NT2/D1 (cell line): ENCODE measurements at regions not wholly inside any gene's neighbourhood (a gene's known extent, or its start where the extent isn't known, plus 50 kb on each side); places are given as distances from the start of the nearest gene placed in this dataset.

Experiments
- DNase-seq: peaks from one replicate; pipeline ENCODE4 v3.0.0-alpha.2; 2011; ENCODE audit warnings: low read depth, low spot score
- H3K27me3 ChIP-seq: 2 replicates; pipeline ENCODE4 v1.6.0; 2011; ENCODE audit warnings: mild to moderate bottlenecking; ENCODE audit not compliant: insufficient read length, insufficient read depth
- H3K36me3 ChIP-seq: 2 replicates; pipeline ENCODE4 v1.6.1; 2011; ENCODE audit warnings: mild to moderate bottlenecking, low read length, mixed read lengths; ENCODE audit not compliant: insufficient read depth, insufficient read length
- H3K4me1 ChIP-seq: 2 replicates; pipeline ENCODE4 v1.5.1; 2011; ENCODE audit not compliant: insufficient read depth, insufficient read length
- H3K4me3 ChIP-seq: 2 replicates; pipeline ENCODE4 v1.5.1; 2011; ENCODE audit warnings: low read depth; ENCODE audit not compliant: insufficient read length
- H3K9ac ChIP-seq: 2 replicates; pipeline ENCODE4 v1.6.0; 2011; ENCODE audit warnings: low read depth; ENCODE audit not compliant: insufficient read length
- H3K9me3 ChIP-seq: 2 replicates; pipeline ENCODE4 v1.5.1; 2011; ENCODE audit warnings: mild to moderate bottlenecking, low read length; ENCODE audit not compliant: insufficient read depth
- SUZ12 ChIP-seq: IDR thresholded peaks from 2 replicates; pipeline ENCODE4 v1.6.1; 2011; ENCODE audit not compliant: insufficient read length, insufficient read depth; ENCODE audit errors: extremely low read depth
- YY1 ChIP-seq: IDR thresholded peaks from 2 replicates; pipeline ENCODE4 v1.6.1; 2011; ENCODE audit not compliant: insufficient read length, insufficient read depth
- ZNF274 ChIP-seq: IDR thresholded peaks from 2 replicates; pipeline ENCODE4 v1.6.1; 2011; ENCODE audit warnings: mild to moderate bottlenecking, low read depth, low read length

- no peak for TF ChIP-seq SUZ12
- H3K4me3 ChIP-seq: no peak overlapping the region
- no peak for DNase-seq
- no peaks in the 10 kb centered on the region for H3K9me3 ChIP-seq
- peaks cover 24% of the 10 kb centered on the region for H3K27me3 ChIP-seq
- H3K9ac ChIP-seq: no peak overlapping the region
- H3K4me1 ChIP-seq: no peaks in the 10 kb centered on the region
- no peaks in the 10 kb centered on the region for H3K36me3 ChIP-seq
Observed at GRCh38 chr18:22560797-22561196, 143.1 kb upstream of the CTAGE1 start.

- TF ChIP-seq SUZ12 (no peak), ZNF274 (no peak), YY1 (no peak)
- H3K36me3 ChIP-seq: no peaks in the 10 kb centered on the region
- no peak overlapping the region for H3K4me3 ChIP-seq
- H3K27me3 ChIP-seq: peaks cover 24% of the 10 kb centered on the region
- H3K9me3 ChIP-seq: no peaks in the 10 kb centered on the region
- peak; percentile 48 for DNase-seq
- no peak overlapping the region for H3K9ac ChIP-seq
- H3K4me1 ChIP-seq: no peaks in the 10 kb centered on the region
Observed at GRCh38 chr18:22563164-22563583, 145.5 kb upstream of the CTAGE1 start.

DNA sequence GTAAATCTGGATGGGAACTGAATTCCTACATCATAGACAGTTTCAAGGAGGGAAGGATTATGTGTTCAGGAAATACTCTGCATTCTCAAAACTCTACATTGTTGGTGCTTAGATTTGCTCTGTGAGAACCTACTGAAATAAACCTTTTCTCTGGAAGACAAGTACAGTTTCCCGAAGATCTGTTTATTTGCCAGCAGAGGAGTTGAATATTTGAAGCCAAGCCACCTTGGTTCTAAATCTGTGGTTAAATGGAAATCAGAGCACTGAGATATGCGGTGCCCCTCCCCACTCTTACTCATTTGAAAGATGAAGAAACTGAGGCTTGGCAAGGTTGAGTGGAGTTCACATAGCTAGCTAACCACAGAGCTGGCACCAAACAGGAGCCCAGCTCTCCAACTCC is 146.3 kb upstream of the CTAGE1 start:
- DNase-seq: no peak
- no peaks in the 10 kb centered on the region for H3K4me1 ChIP-seq
- no peaks in the 10 kb centered on the region for H3K36me3 ChIP-seq
- H3K27me3 ChIP-seq: peaks cover 24% of the 10 kb centered on the region
- H3K9ac ChIP-seq: no peak overlapping the region
- no peaks in the 10 kb centered on the region for H3K9me3 ChIP-seq
- H3K4me3 ChIP-seq: no peak overlapping the region
- TF ChIP-seq ZNF274: no peak
- no peak for TF ChIP-seq YY1
- no peak for TF ChIP-seq SUZ12

- no peaks in the 10 kb centered on the region for H3K36me3 ChIP-seq
- no peak for DNase-seq
- no peak overlapping the region for H3K9ac ChIP-seq
- H3K27me3 ChIP-seq: peaks cover 7% of the 10 kb centered on the region
- TF ChIP-seq ZNF274 (no peak), YY1 (no peak), SUZ12 (no peak)
- H3K4me1 ChIP-seq: no peaks in the 10 kb centered on the region
- H3K9me3 ChIP-seq: no peaks in the 10 kb centered on the region
- H3K4me3 ChIP-seq: no peak overlapping the region
Observed at GRCh38 chr18:22566703-22567420, 149.1 kb upstream of the CTAGE1 start.

GRCh38 chr18:22567794-22568193 is 150.1 kb upstream of the CTAGE1 start:
- Histone ChIP-seq H3K27me3 (peaks cover 2% of the 10 kb centered on the region), H3K36me3 (no peaks in the 10 kb centered on the region), H3K4me1 (no peaks in the 10 kb centered on the region), H3K4me3 (no peak overlapping the region), H3K9ac (no peak overlapping the region), H3K9me3 (no peaks in the 10 kb centered on the region)
- no peak for DNase-seq
- TF ChIP-seq ZNF274: no peak
- no peak for TF ChIP-seq SUZ12
- TF ChIP-seq YY1: no peak

DNA sequence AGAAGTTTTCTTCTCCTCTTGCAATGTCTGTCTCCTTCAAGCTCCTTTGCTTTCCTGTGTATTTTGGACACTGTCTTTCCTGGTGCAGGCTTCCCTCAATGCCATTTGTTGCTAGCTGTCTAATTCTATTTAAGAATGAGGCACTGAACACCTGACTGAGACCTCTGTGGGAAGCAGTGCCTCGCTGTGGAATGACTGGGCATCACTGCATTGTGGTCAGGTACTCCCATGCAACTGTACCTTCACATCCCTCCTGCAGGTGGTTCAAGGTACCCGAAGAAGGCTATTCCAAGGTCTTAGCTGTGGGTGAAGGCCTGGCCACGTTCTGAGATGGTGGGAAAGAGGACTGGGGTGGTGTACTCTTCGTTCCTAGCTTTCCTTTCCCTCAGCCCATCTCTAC is 152.8 kb upstream of the CTAGE1 start:
- Histone ChIP-seq H3K9ac (no peak overlapping the region), H3K36me3 (no peaks in the 10 kb centered on the region), H3K4me3 (no peak overlapping the region), H3K27me3 (no peaks in the 10 kb centered on the region), H3K9me3 (no peaks in the 10 kb centered on the region), H3K4me1 (no peaks in the 10 kb centered on the region)
- TF ChIP-seq YY1 (no peak), SUZ12 (no peak), ZNF274 (no peak)
- no peak for DNase-seq

GRCh38 chr18:22572341-22572740 is 154.6 kb upstream of the CTAGE1 start:
- no peak overlapping the region for H3K9ac ChIP-seq
- TF ChIP-seq SUZ12 (no peak), YY1 (no peak), ZNF274 (no peak)
- no peaks in the 10 kb centered on the region for H3K4me1 ChIP-seq
- DNase-seq: no peak
- H3K27me3 ChIP-seq: no peaks in the 10 kb centered on the region
- no peaks in the 10 kb centered on the region for H3K9me3 ChIP-seq
- no peaks in the 10 kb centered on the region for H3K36me3 ChIP-seq
- no peak overlapping the region for H3K4me3 ChIP-seq

- H3K9me3 ChIP-seq: no peaks in the 10 kb centered on the region
- H3K4me1 ChIP-seq: no peaks in the 10 kb centered on the region
- H3K4me3 ChIP-seq: no peak overlapping the region
- DNase-seq: no peak
- H3K9ac ChIP-seq: no peak overlapping the region
- no peak for TF ChIP-seq SUZ12
- TF ChIP-seq YY1: no peak
- TF ChIP-seq ZNF274: no peak
- no peaks in the 10 kb centered on the region for H3K36me3 ChIP-seq
- H3K27me3 ChIP-seq: no peaks in the 10 kb centered on the region
Observed at GRCh38 chr18:22579271-22579670, 161.6 kb upstream of the CTAGE1 start.
